Upper lobe of left lung (tissue), 4 donors: ENCODE measurements at regions not wholly inside any gene's neighbourhood (a gene's known extent, or its start where the extent isn't known, plus 50 kb on each side); places are given as distances from the start of the nearest gene placed in this dataset.

Experiments used
- CTCF ChIP-seq, 6 experiments: fragments of 450-650 bp in 4 of 6; fragments of 200-600 bp in 2 of 6; sonication (generic) in 2 of 6; IDR thresholded peaks; one replicate each; pipeline ENCODE4 v1.5.1; 2016 to 2019; ENCODE audit warnings: antibody characterized with exemption in 6 of 6
- POLR2A ChIP-seq, 4 donors: fragments of 450-650 bp; IDR thresholded peaks; one replicate each; pipeline ENCODE4 v1.5.1; 2016 to 2017; ENCODE audit warnings: antibody characterized with exemption in 4 of 4, mild to moderate bottlenecking in 2 of 4

- no peak for TF ChIP-seq POLR2A (IDR thresholded peaks at IDR 0.05)
- no peak for TF ChIP-seq CTCF (IDR thresholded peaks at IDR 0.05)
Observed at GRCh38 chr5:6085341-6085860, 292.9 kb downstream of the MED10 start.
